Endothelial cell of umbilical vein (primary cell): ENCODE measurements at regions not wholly inside any gene's neighbourhood (a gene's known extent, or its start where the extent isn't known, plus 50 kb on each side); places are given as distances from the start of the nearest gene placed in this dataset.

Source experiments
- BruUV-seq: library from RNA; stranded (reverse); fragments of 400-500 nt; replicated peaks from 2 replicates; lab custom pipeline; 2021; lab: Mats Ljungman, UMichigan
- CTCF ChIA-PET: fragments of 300-600, 350-600 bp; sonication (Branson Sonifier 250); formaldehyde crosslinking; loops from one replicate; lab custom pipeline; 2021; ENCODE audit warnings: antibody characterized with exemption, inconsistent platforms; lab: Charles Lee
- POLR2A ChIA-PET: fragments of 300-600, 350-600 bp; sonication (Branson Sonifier 250); formaldehyde crosslinking; loops from one replicate; lab custom pipeline; 2021; ENCODE audit warnings: antibody characterized with exemption, inconsistent platforms; lab: Charles Lee
- DNase-seq: peaks from one replicate; pipeline ENCODE4 v3.0.0-alpha.2; 2011; ENCODE audit warnings: low read depth, low spot score
- FAIRE-seq: peaks from 2 replicates; lab custom pipeline; 2011; peaks lifted over from hg19 to GRCh38; lab: Jason Lieb, UNC
- H2AFZ ChIP-seq: 2 replicates; pipeline ENCODE4 v1.6.0; 2012; ENCODE audit warnings: low read depth, low read length, control low read depth, inconsistent platforms
- H3K27ac ChIP-seq: 2 replicates; pipeline ENCODE4 v1.5.1; 2011; ENCODE audit warnings: low read depth, mild to moderate bottlenecking, control low read depth, low read length, moderate library complexity; ENCODE audit not compliant: insufficient read depth
- H3K27me3 ChIP-seq, 2 experiments: 2 replicates each; pipeline versions ENCODE4 v1.6.0 to v1.6.1; 2011; ENCODE audit warnings: low read length in 2 of 2, mixed read lengths in 1 of 2; ENCODE audit not compliant: control insufficient read depth in 2 of 2, insufficient read depth in 2 of 2
- H3K36me3 ChIP-seq, 2 experiments: 2 replicates in 1 of 2; 3 replicates in 1 of 2; pipeline ENCODE4 v1.5.1; 2011; ENCODE audit warnings: low read length in 2 of 2, mild to moderate bottlenecking in 1 of 2, moderate library complexity in 1 of 2; ENCODE audit not compliant: control insufficient read depth in 2 of 2, insufficient read depth in 2 of 2; ENCODE audit errors: extremely low read depth in 1 of 2
- H3K4me1 ChIP-seq: 3 replicates; pipeline ENCODE4 v1.5.1; 2011; ENCODE audit warnings: mild to moderate bottlenecking, low read length; ENCODE audit not compliant: control insufficient read depth, insufficient read depth; ENCODE audit errors: extremely low read depth
- H3K4me2 ChIP-seq: 2 replicates; pipeline ENCODE4 v1.6.1; 2011; ENCODE audit warnings: low read length, control low read depth, mixed read lengths; ENCODE audit not compliant: insufficient read depth
- H3K4me3 ChIP-seq, 3 experiments: fragments of 200-600 bp in 1 of 3; sonication (generic), shearing (Covaris generic) in 1 of 3; replicated peaks in 1 of 3; 2 replicates each; pipeline ENCODE4 v1.5.1; 2011 to 2016; ENCODE audit warnings: control low read depth in 3 of 3, low read length in 3 of 3, mild to moderate bottlenecking in 2 of 3, inconsistent platforms in 1 of 3, low read depth in 1 of 3, moderate library complexity in 1 of 3; ENCODE audit not compliant: insufficient read depth in 1 of 3
- H3K79me2 ChIP-seq: 2 replicates; pipeline ENCODE4 v1.6.0; 2012; ENCODE audit warnings: low read length, inconsistent platforms; ENCODE audit not compliant: control insufficient read depth, insufficient read depth
- H3K9ac ChIP-seq: replicated peaks from 2 replicates; pipeline ENCODE3; 2011; ENCODE audit warnings: low read length, control low read depth; ENCODE audit not compliant: insufficient read depth; ENCODE audit errors: extremely low read depth
- H3K9me1 ChIP-seq: replicated peaks from 3 replicates; pipeline ENCODE4 v1.6.0; 2011; ENCODE audit warnings: mild to moderate bottlenecking, low read length; ENCODE audit not compliant: control insufficient read depth, insufficient read depth; ENCODE audit errors: extremely low read depth
- H3K9me3 ChIP-seq: replicated peaks from 2 replicates; pipeline ENCODE4 v1.5.1; 2012; ENCODE audit warnings: low read length, inconsistent platforms; ENCODE audit not compliant: control insufficient read depth, insufficient read depth
- H4K20me1 ChIP-seq: replicated peaks from 2 replicates; pipeline ENCODE3; 2011; ENCODE audit warnings: mild to moderate bottlenecking, low read length; ENCODE audit not compliant: control insufficient read depth, insufficient read depth; ENCODE audit errors: extremely low read depth
- CTCF ChIP-seq, 2 donors: IDR thresholded peaks; 1 replicate in 1 of 2; 2 replicates in 1 of 2; pipeline ENCODE4 v1.5.1; 2011; ENCODE audit warnings: low read length in 2 of 2, mild to moderate bottlenecking in 2 of 2, moderate library complexity in 2 of 2, control low read depth in 1 of 2, inconsistent platforms in 1 of 2, low read depth in 1 of 2; ENCODE audit not compliant: insufficient read depth in 1 of 2; ENCODE audit errors: extremely low read depth in 1 of 2
- EZH2 ChIP-seq: IDR thresholded peaks from 2 replicates; pipeline ENCODE4 v1.6.1; 2012; ENCODE audit warnings: borderline replicate concordance, low read depth, mild to moderate bottlenecking, moderate library complexity, low read length, inconsistent platforms; ENCODE audit not compliant: severe bottlenecking
- FOS ChIP-seq: IDR thresholded peaks from 2 replicates; pipeline ENCODE4 v1.6.1; 2011; ENCODE audit warnings: mild to moderate bottlenecking, low read length, moderate library complexity, borderline replicate concordance; ENCODE audit not compliant: insufficient read depth
- GATA2 ChIP-seq: IDR thresholded peaks from 2 replicates; pipeline ENCODE4 v1.7.0; 2011; ENCODE audit warnings: low read depth, mild to moderate bottlenecking, moderate library complexity, mixed read lengths, low read length; ENCODE audit not compliant: insufficient read length, insufficient read depth
- JUN ChIP-seq: IDR thresholded peaks from 2 replicates; pipeline ENCODE4 v1.6.1; 2011; ENCODE audit warnings: borderline replicate concordance, low read depth; ENCODE audit not compliant: insufficient read length, insufficient read depth
- MYC ChIP-seq: IDR thresholded peaks from one replicate; pipeline ENCODE4 v1.6.1; 2011; ENCODE audit warnings: mild to moderate bottlenecking, low read depth, low read length
- POLR2A ChIP-seq: IDR thresholded peaks from 2 replicates; pipeline ENCODE4 v1.6.1; 2012; ENCODE audit warnings: low read depth, mild to moderate bottlenecking, control low read depth, low read length
- POLR2AphosphoS5 ChIP-seq: IDR thresholded peaks from 2 replicates; pipeline ENCODE4 v1.6.1; 2012; ENCODE audit warnings: low read depth, mild to moderate bottlenecking, control low read depth, low read length, moderate library complexity; ENCODE audit not compliant: insufficient read depth
- dilution Hi-C: fragments of 300-500 bp; cut with MboI; formaldehyde crosslinking; loops from one replicate; pipeline ENCODE4 v1.15.0; 2019; ENCODE audit warnings: low sequenced_read_pairs; ENCODE audit not compliant: extremely low pct_ligation_motif_present
- intact Hi-C: fragments of 100-400 bp; cut with micrococcal nuclease; formaldehyde crosslinking; loops from one replicate; pipeline ENCODE4 v1.10.0; 2022
- TF ChIP-seq, protein P1 (sequence below): IDR thresholded peaks from 2 replicates; pipeline ENCODE4 v1.6.1; 2011; ENCODE audit not compliant: insufficient read depth, insufficient read length

GRCh38 chr4:124389591-124389990, 322.9 kb downstream of the ANKRD50 start:
- Histone ChIP-seq H3K27ac (no peak overlapping the region), H3K27me3 (no peaks in the 10 kb centered on the region), H4K20me1 (no peaks in the 10 kb centered on the region), H3K4me3 (no peak overlapping the region), H3K4me1 (no peaks in the 10 kb centered on the region), H2AFZ (no peak overlapping the region), H3K4me2 (no peak overlapping the region), H3K79me2 (no peaks in the 10 kb centered on the region), H3K9me3 (no peaks in the 10 kb centered on the region), H3K9ac (no peak overlapping the region), H3K36me3 (no peaks in the 10 kb centered on the region), H3K9me1 (no peaks in the 10 kb centered on the region)
- intact Hi-C loops: no loop called here
- TF ChIP-seq CTCF (IDR thresholded peaks at IDR 0.05; ENCODE audit: extremely low read depth in 1 of 2, insufficient read depth in 1 of 2, low read depth in 1 of 2, low read length in 2 of 2) (no peak), MYC (no peak), POLR2A (no peak), EZH2 (no peak), POLR2AphosphoS5 (no peak), GATA2 (no peak), JUN (no peak), FOS (no peak)
- TF ChIP-seq, protein P1, sequence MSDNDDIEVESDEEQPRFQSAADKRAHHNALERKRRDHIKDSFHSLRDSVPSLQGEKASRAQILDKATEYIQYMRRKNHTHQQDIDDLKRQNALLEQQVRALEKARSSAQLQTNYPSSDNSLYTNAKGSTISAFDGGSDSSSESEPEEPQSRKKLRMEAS: no peak
- dilution Hi-C loops: no loop called here
- no TSS peak for BruUV-seq
- ChIA-PET CTCF (interaction anchor here (0.8 kb wide), 1 partner anchor 9 kb away, joined by 3 read pairs; no protein-coding TSS in a partner anchor), POLR2A (no interaction called here)
- FAIRE-seq (no peak), DNase-seq (peak; percentile 26)
